ENCODE measurements at regions not wholly inside any gene's neighbourhood (a gene's known extent, or its start where the extent isn't known, plus 50 kb on each side); places are given as distances from the start of the nearest gene placed in this dataset.

- 92% methylated on average over 4 of the region's 4 CpGs for WGBS (ENCODE audit: low lambda C conversion rate)
- POLR2A ChIA-PET = interaction anchor here (0.7 kb wide), 1 partner anchor 26 kb away, joined by 3 read pairs; no protein-coding TSS in a partner anchor
- FAIRE-seq (no peak), DNase-seq (ENCODE audit: low spot score) (no peak), ATAC-seq (no peak)
- TF ChIP-seq ZSCAN20 (CRISPR knock-in tag; IDR thresholded peaks at IDR 0.05; ENCODE audit: borderline replicate concordance) (no peak), ZNF335 (CRISPR knock-in tag; IDR thresholded peaks at IDR 0.05) (no peak), ELF3 (CRISPR knock-in tag; IDR thresholded peaks at IDR 0.05) (no peak), ZNF850 (CRISPR knock-in tag; conservative IDR thresholded peaks at IDR 0.05) (no peak), DPF2 (CRISPR knock-in tag; IDR thresholded peaks at IDR 0.05; ENCODE audit: borderline replicate concordance, low read depth) (no peak), CBX5 (CRISPR knock-in tag; IDR thresholded peaks at IDR 0.05; ENCODE audit: borderline replicate concordance) (no peak), SSRP1 (CRISPR knock-in tag; IDR thresholded peaks at IDR 0.05) (no peak), REPIN1 (CRISPR knock-in tag; IDR thresholded peaks at IDR 0.05; ENCODE audit: borderline replicate concordance, low read depth) (no peak), NFE2L1 (CRISPR knock-in tag; IDR thresholded peaks at IDR 0.05; ENCODE audit: borderline replicate concordance) (no peak), BATF2 (CRISPR knock-in tag; IDR thresholded peaks at IDR 0.05) (no peak), TARDBP (CRISPR knock-in tag; IDR thresholded peaks at IDR 0.05) (no peak), ZFP36 (IDR thresholded peaks at IDR 0.05; ENCODE audit: borderline replicate concordance, low read depth, low read length, partially characterized antibody) (no peak), SOX13 (IDR thresholded peaks at IDR 0.05) (no peak), SOX13 (CRISPR knock-in tag; conservative IDR thresholded peaks at IDR 0.05 in 1 of 2, IDR thresholded peaks at IDR 0.05 in 1 of 2) (no peak), NR2C2 (CRISPR knock-in tag; IDR thresholded peaks at IDR 0.05; ENCODE audit: borderline replicate concordance) (no peak), IRF2 (CRISPR knock-in tag; IDR thresholded peaks at IDR 0.05) (no peak), ZNF740 (CRISPR knock-in tag; IDR thresholded peaks at IDR 0.05) (no peak)
- TF ChIP-seq, protein P1, sequence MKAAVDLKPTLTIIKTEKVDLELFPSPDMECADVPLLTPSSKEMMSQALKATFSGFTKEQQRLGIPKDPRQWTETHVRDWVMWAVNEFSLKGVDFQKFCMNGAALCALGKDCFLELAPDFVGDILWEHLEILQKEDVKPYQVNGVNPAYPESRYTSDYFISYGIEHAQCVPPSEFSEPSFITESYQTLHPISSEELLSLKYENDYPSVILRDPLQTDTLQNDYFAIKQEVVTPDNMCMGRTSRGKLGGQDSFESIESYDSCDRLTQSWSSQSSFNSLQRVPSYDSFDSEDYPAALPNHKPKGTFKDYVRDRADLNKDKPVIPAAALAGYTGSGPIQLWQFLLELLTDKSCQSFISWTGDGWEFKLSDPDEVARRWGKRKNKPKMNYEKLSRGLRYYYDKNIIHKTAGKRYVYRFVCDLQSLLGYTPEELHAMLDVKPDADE (CRISPR knock-in tag; IDR thresholded peaks at IDR 0.05) = no peak
- no peak overlapping the region for H3K9ac ChIP-seq (ENCODE audit: insufficient read depth, low read depth, low read length)
- no peaks in the 10 kb centered on the region for H4K20me1 ChIP-seq (ENCODE audit: insufficient read depth, low read length)
- H3K27me3 ChIP-seq (ENCODE audit: control insufficient read depth in 1 of 2, insufficient read depth in 2 of 2, low read length in 2 of 2) = no peaks in the 10 kb centered on the region
- H3K4me2 ChIP-seq (ENCODE audit: low read depth, low read length) = no peak overlapping the region
- no peaks in the 10 kb centered on the region for H3K36me3 ChIP-seq (replicated peaks in 1 of 2; ENCODE audit: control insufficient read depth in 1 of 2, insufficient read depth in 2 of 2, low read length in 2 of 2)
- H2AFZ ChIP-seq (ENCODE audit: low read length) = no peak overlapping the region
- peaks cover 65% of the 10 kb centered on the region for H3K4me1 ChIP-seq (ENCODE audit: insufficient read depth, low read length)
- no peaks in the 10 kb centered on the region for H3K9me3 ChIP-seq (ENCODE audit: low read length)
- no peak overlapping the region for H3K4me3 ChIP-seq (replicated peaks in 1 of 3; ENCODE audit: insufficient read depth in 1 of 3, low read depth in 2 of 3, low read length in 3 of 3)
- H3K27ac ChIP-seq (ENCODE audit: extremely low read length, insufficient read depth, low read length) = no peak overlapping the region
- in situ Hi-C loops (cut with HindIII; ENCODE audit: extremely low pct_ligation_motif_present, low pct_unique_long_range_greater_than_20kb) (no loop called here), intact Hi-C loops (cut with micrococcal nuclease; ENCODE audit: unreplicated experiment) (no loop called here)
- H3K79me2 ChIP-seq (ENCODE audit: insufficient read depth, low read length) = no peaks in the 10 kb centered on the region
- CTCF ChIA-PET (ENCODE audit: low intra/inter-chr PET ratio, low total read pairs) = no interaction called here
- BruUV-seq (replicated peaks) = no TSS peak
These were observed 72.2 kb upstream of the NAA20 start for GRCh38 chr20:19944772-19945459.

All from HepG2 (cell line).